Upper lobe of left lung (tissue), 4 donors: ENCODE measurements at regions not wholly inside any gene's neighbourhood (a gene's known extent, or its start where the extent isn't known, plus 50 kb on each side); places are given as distances from the start of the nearest gene placed in this dataset.

Experiments
- CTCF ChIP-seq, 6 experiments: fragments of 450-650 bp in 4 of 6; fragments of 200-600 bp in 2 of 6; sonication (generic) in 2 of 6; IDR thresholded peaks; one replicate each; pipeline ENCODE4 v1.5.1; 2016 to 2019; ENCODE audit warnings: antibody characterized with exemption in 6 of 6
- EP300 ChIP-seq, 4 donors: sonication (generic); formaldehyde crosslinking; IDR thresholded peaks; one replicate each; pipeline ENCODE4 v1.5.1; 2017; ENCODE audit warnings: antibody characterized with exemption in 4 of 4, control low read depth in 2 of 4
- POLR2A ChIP-seq, 4 donors: fragments of 450-650 bp; IDR thresholded peaks; one replicate each; pipeline ENCODE4 v1.5.1; 2016 to 2017; ENCODE audit warnings: antibody characterized with exemption in 4 of 4, mild to moderate bottlenecking in 2 of 4
- POLR2AphosphoS5 ChIP-seq, 2 donors: sonication (generic); formaldehyde crosslinking; IDR thresholded peaks; one replicate each; pipeline ENCODE4 v1.5.1; 2017; ENCODE audit warnings: antibody characterized with exemption in 2 of 2

DNA sequence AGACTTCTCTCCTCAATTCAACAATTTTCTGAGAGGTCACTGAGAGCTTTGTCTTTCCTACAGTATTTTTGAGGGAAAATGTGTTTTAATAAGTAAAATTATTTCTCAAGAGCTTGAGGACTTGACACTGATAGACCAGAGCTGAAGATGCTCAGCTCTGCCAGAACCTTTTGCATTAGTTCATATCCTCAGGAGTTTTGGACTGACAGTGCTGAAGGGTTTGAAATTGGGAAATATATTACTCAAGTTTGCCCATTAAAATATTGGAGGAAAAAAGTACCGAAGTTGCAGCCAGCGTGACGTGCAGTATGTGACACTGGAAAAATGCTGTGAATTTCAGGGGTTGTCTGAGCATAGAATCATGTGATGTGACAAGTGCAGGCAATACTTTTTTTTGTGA lies 346.6 kb upstream of the DPYD start:
- TF ChIP-seq POLR2A (IDR thresholded peaks at IDR 0.05): no peak
- TF ChIP-seq CTCF (IDR thresholded peaks at IDR 0.05): no peak
- TF ChIP-seq POLR2AphosphoS5 (IDR thresholded peaks at IDR 0.05): no peak
- TF ChIP-seq EP300 (IDR thresholded peaks at IDR 0.05): no peak
